Esophagus muscularis mucosa (tissue), 4 donors: ENCODE measurements at regions not wholly inside any gene's neighbourhood (a gene's known extent, or its start where the extent isn't known, plus 50 kb on each side); places are given as distances from the start of the nearest gene placed in this dataset.

Experiments
- DNase-seq: peaks from one replicate; pipeline ENCODE4 v3.0.0-alpha.2; 2017; ENCODE audit errors: extremely low spot score
- H3K27ac ChIP-seq, 4 donors: fragments of 200-600 bp; sonication (generic); replicated peaks in 1 of 4; 1 replicate in 3 of 4; 2 replicates in 1 of 4; pipeline ENCODE4 v1.5.1; 2016 to 2019; ENCODE audit warnings: mild to moderate bottlenecking in 1 of 4
- H3K27me3 ChIP-seq, 4 donors: fragments of 200-600 bp; sonication (generic); one replicate each; pipeline versions ENCODE4 v1.5.1 to v1.6.0; 2016 to 2019
- H3K36me3 ChIP-seq, 4 donors: fragments of 200-600 bp; sonication (generic); one replicate each; pipeline ENCODE4 v1.5.1; 2016 to 2019
- H3K4me1 ChIP-seq, 4 donors: fragments of 200-600 bp; sonication (generic); one replicate each; pipeline ENCODE4 v1.5.1; 2016 to 2019
- H3K4me3 ChIP-seq, 4 donors: fragments of 200-600 bp; sonication (generic); 1 replicate in 2 of 4; 2 replicates in 2 of 4; pipeline ENCODE4 v1.5.1; 2016 to 2019; ENCODE audit warnings: mild to moderate bottlenecking in 4 of 4, moderate library complexity in 1 of 4
- H3K9me3 ChIP-seq, 4 donors: fragments of 200-600 bp; sonication (generic); 1 replicate in 3 of 4; 2 replicates in 1 of 4; pipeline ENCODE4 v1.5.1; 2016 to 2019
- CTCF ChIP-seq, 3 experiments: fragments of 200-600 bp in 2 of 3; fragments of 450-650 bp in 1 of 3; sonication (generic) in 2 of 3; IDR thresholded peaks; one replicate each; pipeline ENCODE4 v1.5.1; 2017 to 2019; ENCODE audit warnings: antibody characterized with exemption in 3 of 3, mild to moderate bottlenecking in 2 of 3, moderate library complexity in 1 of 3
- EP300 ChIP-seq: sonication (generic); formaldehyde crosslinking; IDR thresholded peaks from one replicate; pipeline ENCODE4 v1.6.1; 2017; ENCODE audit warnings: antibody characterized with exemption
- POLR2A ChIP-seq: fragments of 450-650 bp; IDR thresholded peaks from one replicate; pipeline ENCODE4 v1.6.1; 2017; ENCODE audit warnings: antibody characterized with exemption, moderate library complexity, mild to moderate bottlenecking, low read depth
- POLR2AphosphoS5 ChIP-seq, 2 donors: sonication (generic); formaldehyde crosslinking; IDR thresholded peaks; one replicate each; pipeline ENCODE4 v1.6.1; 2017; ENCODE audit warnings: antibody characterized with exemption in 2 of 2
- WGBS: methylation state at CpG from one replicate; pipeline ENCODE4 v1.1.5; 2018; 5-methylcytosine and 5-hydroxymethylcytosine counted together
- intact Hi-C: fragments of 100-400 bp; cut with DNase I; formaldehyde crosslinking; loops from one replicate; pipeline ENCODE4 v1.15.1; 2023

DNA sequence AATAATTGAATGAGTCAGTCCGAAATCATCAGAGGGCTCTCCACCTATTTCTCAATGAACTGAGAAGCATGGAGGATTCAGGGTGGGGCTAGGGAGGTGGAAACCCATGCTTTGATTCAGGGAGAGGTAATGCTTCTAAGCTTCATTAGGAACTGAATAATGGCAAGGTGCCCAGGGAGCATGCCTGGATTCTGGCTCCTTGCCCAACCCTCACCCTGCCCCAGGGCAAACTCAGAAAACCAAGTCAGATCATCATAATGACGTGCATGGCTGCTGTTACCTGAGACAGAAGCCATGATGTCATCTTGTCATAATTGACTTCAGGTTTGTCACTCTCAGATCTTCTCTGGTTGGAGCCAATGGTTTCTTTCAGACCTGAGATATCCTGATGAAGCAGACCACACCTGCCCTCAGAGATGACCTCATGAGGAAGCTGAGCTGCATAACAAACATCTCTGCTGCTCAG lies 199.6 kb downstream of the SYK start:
- H3K36me3 ChIP-seq, result no peaks in the 10 kb centered on the region
- TF ChIP-seq POLR2AphosphoS5 (IDR thresholded peaks at IDR 0.05) (no peak), CTCF (IDR thresholded peaks at IDR 0.05) (no peak), POLR2A (no peak), EP300 (no peak)
- no peaks in the 10 kb centered on the region for H3K27me3 ChIP-seq
- H3K4me1 ChIP-seq, result no peaks in the 10 kb centered on the region
- WGBS, result 60% methylated on average over 2 of the region's 2 CpGs
- no peaks in the 10 kb centered on the region for H3K9me3 ChIP-seq
- no peak overlapping the region for H3K4me3 ChIP-seq
- no peak for DNase-seq
- intact Hi-C loops, result no loop called here
- no peak overlapping the region for H3K27ac ChIP-seq

DNA sequence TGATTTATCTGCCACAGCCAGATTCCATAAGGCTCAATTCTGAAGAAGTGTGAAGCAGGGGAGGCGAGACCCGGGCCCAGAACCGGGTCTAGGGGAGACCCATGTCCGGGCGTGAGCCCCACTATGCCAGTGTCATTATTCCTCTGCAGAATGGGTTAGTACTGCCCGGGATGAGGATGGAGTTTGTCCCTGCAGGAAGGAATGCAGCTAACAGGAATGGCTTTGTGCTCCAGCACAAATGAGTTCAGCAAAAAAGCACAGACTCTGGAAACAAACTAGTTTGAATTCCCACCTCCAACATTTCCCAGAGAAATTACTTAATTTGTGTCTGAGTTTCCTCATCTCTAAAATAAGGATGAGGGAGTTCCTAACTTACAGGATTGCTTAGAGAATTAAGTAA lies 202.9 kb downstream of the SYK start:
- Histone ChIP-seq H3K27me3 (no peaks in the 10 kb centered on the region), H3K4me1 (no peaks in the 10 kb centered on the region), H3K9me3 (peaks cover 0 to 6% (median 0%) of the 10 kb centered on the region in 4 donors), H3K4me3 (no peak overlapping the region), H3K27ac (no peak overlapping the region), H3K36me3 (no peaks in the 10 kb centered on the region)
- no peak for DNase-seq
- TF ChIP-seq POLR2A (no peak), CTCF (IDR thresholded peaks at IDR 0.05) (no peak), EP300 (no peak), POLR2AphosphoS5 (IDR thresholded peaks at IDR 0.05) (no peak)
- 85% methylated on average over 6 of the region's 6 CpGs for WGBS
- intact Hi-C loops, result no loop called here

DNA sequence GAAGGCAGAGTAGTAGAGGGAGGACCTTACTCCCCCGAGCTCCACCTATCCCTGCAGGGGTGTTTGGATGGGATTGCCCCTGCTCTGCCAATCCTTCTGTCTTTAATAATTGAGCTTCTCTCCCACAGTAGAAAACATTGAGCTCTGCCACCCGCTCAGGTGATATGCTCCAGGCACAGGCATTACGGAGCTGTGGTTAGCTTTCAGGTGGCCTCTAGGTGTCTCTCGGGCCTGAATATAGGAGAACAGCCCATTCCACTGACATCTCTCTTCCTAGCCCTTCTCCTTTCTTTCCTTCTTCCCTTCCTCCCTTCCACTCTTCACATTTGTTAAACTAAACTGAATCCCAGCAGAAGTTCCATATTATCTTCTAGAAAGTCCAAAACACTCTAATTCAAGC lies 203.4 kb downstream of the SYK start:
- intact Hi-C loops, result no loop called here
- no peaks in the 10 kb centered on the region for H3K36me3 ChIP-seq
- TF ChIP-seq POLR2A, result no peak
- TF ChIP-seq EP300, result no peak
- no peak for TF ChIP-seq CTCF (IDR thresholded peaks at IDR 0.05)
- no peak for TF ChIP-seq POLR2AphosphoS5 (IDR thresholded peaks at IDR 0.05)
- WGBS, result 95% methylated on average over 4 of the region's 4 CpGs
- no peak for DNase-seq
- H3K27ac ChIP-seq, result no peak overlapping the region
- H3K4me1 ChIP-seq, result no peaks in the 10 kb centered on the region
- H3K27me3 ChIP-seq, result no peaks in the 10 kb centered on the region
- no peak overlapping the region for H3K4me3 ChIP-seq
- peaks cover 0 to 6% (median 0%) of the 10 kb centered on the region in 4 donors for H3K9me3 ChIP-seq

GRCh38 chr9:91006046-91006445 lies 204.4 kb downstream of the SYK start:
- Histone ChIP-seq H3K27ac (no peak overlapping the region), H3K36me3 (no peaks in the 10 kb centered on the region), H3K4me3 (no peak overlapping the region), H3K27me3 (no peaks in the 10 kb centered on the region), H3K9me3 (peaks cover 0 to 6% (median 0%) of the 10 kb centered on the region in 4 donors), H3K4me1 (no peaks in the 10 kb centered on the region)
- DNase-seq, result no peak
- WGBS, result 94% methylated on average over 3 of the region's 3 CpGs
- intact Hi-C loops, result no loop called here
- no peak for TF ChIP-seq EP300
- TF ChIP-seq POLR2AphosphoS5 (IDR thresholded peaks at IDR 0.05), result no peak
- TF ChIP-seq POLR2A, result no peak
- no peak for TF ChIP-seq CTCF (IDR thresholded peaks at IDR 0.05)

- H3K4me1 ChIP-seq, result no peaks in the 10 kb centered on the region
- TF ChIP-seq POLR2AphosphoS5 (IDR thresholded peaks at IDR 0.05) (no peak), POLR2A (no peak), EP300 (no peak), CTCF (IDR thresholded peaks at IDR 0.05) (no peak)
- intact Hi-C loops, result no loop called here
- DNase-seq, result peak; percentile 57
- no peaks in the 10 kb centered on the region for H3K36me3 ChIP-seq
- H3K4me3 ChIP-seq, result no peak overlapping the region
- peaks cover 0 to under 1% (median 0%) of the 10 kb centered on the region in 4 donors for H3K27me3 ChIP-seq
- peaks cover 0 to 8% (median 3%) of the 10 kb centered on the region in 4 donors for H3K9me3 ChIP-seq
- H3K27ac ChIP-seq, result no peak overlapping the region
- 91% methylated on average over 3 of the region's 3 CpGs for WGBS
Observed at GRCh38 chr9:91008568-91008967, 206.9 kb downstream of the SYK start.
